ENCODE measurements at regions not wholly inside any gene's neighbourhood (a gene's known extent, or its start where the extent isn't known, plus 50 kb on each side); places are given as distances from the start of the nearest gene placed in this dataset.

GRCh38 chr4:162912482-162912881 is 254.2 kb downstream of the NAF1 start:
- TF ChIP-seq CTCF (IDR thresholded peaks at IDR 0.05), result no peak
- 77 to 80% methylated on average over 2 of the region's 2 CpGs for WGBS, 2 donors
- no peak for DNase-seq (ENCODE audit: low spot score in 2 of 2)
- intact Hi-C loops (cut with DNase I; ENCODE audit: low total_unique reads), result no loop called here
- H3K4me3 ChIP-seq (ENCODE audit: low read depth, poor library complexity, severe bottlenecking), result no peak overlapping the region

DNA sequence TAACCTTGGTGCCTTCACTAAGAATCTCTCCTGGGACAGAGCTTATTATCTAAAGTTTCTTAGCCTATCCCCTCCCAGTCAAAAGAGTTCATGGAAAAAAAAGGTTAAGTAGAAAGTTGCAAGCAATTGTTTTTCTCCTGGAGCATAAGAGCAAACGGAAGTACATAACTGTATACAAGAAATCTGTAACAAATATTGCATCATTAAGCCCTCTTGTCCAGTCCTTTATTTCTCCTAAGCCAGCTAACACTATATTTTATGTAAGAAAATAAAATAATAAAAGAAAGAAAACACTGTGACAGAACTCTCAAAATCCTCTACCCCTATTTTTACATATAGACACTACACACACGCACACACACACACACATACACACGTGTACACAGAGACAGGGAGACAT is 255.3 kb downstream of the NAF1 start:
- TF ChIP-seq CTCF (IDR thresholded peaks at IDR 0.05), result no peak
- no peak for TF ChIP-seq POLR2A (IDR thresholded peaks at IDR 0.05)
- no peak overlapping the region for H3K4me3 ChIP-seq (ENCODE audit: low read depth, poor library complexity, severe bottlenecking)
- intact Hi-C loops (cut with DNase I; ENCODE audit: low total_unique reads), result no loop called here
- no peak for DNase-seq (ENCODE audit: low spot score in 2 of 2)
- 83 to 89% methylated on average over 3 of the region's 3 CpGs for WGBS, 2 donors

DNA sequence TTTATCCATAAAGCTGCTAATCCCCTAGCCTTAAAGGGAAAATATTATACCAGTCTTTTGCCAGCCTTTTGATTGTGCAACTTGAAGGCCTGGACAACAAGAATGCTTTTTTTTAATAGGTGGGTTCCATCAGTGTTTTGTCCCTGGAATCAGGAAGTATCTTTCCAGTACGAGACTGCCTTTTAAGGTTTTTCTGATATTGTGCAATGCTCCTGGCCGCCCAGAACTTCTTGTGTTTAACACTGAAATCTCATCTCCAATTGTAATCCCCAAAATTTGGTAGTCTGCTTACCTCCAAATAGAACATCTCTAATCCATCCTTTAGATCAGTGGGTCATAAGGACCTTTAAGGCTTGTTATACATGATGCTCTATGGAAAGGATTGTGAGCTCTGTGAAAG is 256.7 kb downstream of the NAF1 start:
- no peak for DNase-seq (ENCODE audit: low spot score in 2 of 2)
- intact Hi-C loops (cut with DNase I; ENCODE audit: low total_unique reads), result no loop called here
- 71 to 78% methylated on average over 2 of the region's 2 CpGs for WGBS, 2 donors
- no peak overlapping the region for H3K4me3 ChIP-seq (ENCODE audit: low read depth, poor library complexity, severe bottlenecking)
- TF ChIP-seq POLR2A (IDR thresholded peaks at IDR 0.05) (no peak), CTCF (IDR thresholded peaks at IDR 0.05) (no peak)

- WGBS, 2 donors, result 65 to 73% methylated on average over 3 of the region's 3 CpGs
- no peak for DNase-seq (ENCODE audit: low spot score in 2 of 2)
- H3K4me3 ChIP-seq (ENCODE audit: low read depth, poor library complexity, severe bottlenecking), result no peak overlapping the region
- TF ChIP-seq CTCF (IDR thresholded peaks at IDR 0.05), result no peak
- TF ChIP-seq POLR2A (IDR thresholded peaks at IDR 0.05), result no peak
- intact Hi-C loops (cut with DNase I; ENCODE audit: low total_unique reads), result no loop called here
These were observed 272.3 kb downstream of the NAF1 start for GRCh38 chr4:162894387-162894786.

DNA sequence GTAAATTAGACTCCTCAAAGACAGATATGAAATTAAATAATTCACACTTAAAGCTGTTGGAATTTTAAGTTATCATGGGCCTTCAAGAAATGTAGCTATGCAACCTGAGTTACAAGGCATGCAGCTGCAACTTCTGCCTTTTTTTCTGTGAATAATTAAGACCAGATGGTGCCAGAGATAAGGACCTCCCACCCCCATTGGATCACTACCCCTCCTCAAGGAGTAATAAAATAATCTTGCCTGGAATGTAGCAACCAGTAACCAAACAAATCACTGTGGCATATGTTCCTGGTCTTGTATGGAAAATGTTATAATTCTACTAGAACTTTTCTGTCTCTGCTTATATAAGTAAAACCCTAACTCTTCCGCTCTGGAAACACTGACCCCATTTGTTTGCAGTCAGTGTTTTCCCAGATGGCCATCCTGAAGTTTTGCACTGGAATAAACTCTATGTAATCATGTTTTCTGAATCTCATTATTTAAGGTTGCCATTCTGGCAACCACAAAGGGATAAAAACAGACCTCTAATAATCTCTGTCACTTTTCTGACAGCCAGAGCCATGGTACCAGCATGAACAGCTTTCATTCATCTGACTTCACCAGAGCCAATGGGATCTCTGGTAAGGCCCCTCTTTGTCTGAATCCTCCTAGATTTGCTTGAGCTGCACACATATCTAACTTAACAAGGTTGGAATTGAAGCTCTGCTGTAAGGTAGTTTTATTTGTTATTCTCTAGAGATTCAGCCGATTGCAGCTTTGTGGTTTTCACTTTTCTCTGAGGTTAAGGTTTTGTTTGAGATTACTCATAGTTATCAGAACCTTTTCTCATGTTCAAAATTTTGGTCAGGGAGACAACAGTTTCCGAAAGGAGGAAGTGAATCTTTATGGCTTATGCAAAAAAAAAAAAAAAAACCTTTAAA is 274.6 kb downstream of the NAF1 start:
- H3K4me3 ChIP-seq (ENCODE audit: low read depth, poor library complexity, severe bottlenecking), result no peak overlapping the region
- no peak for TF ChIP-seq CTCF (IDR thresholded peaks at IDR 0.05)
- TF ChIP-seq POLR2A (IDR thresholded peaks at IDR 0.05), result no peak
- no peak for DNase-seq (ENCODE audit: low spot score in 2 of 2)
- intact Hi-C loops (cut with DNase I; ENCODE audit: low total_unique reads), result no loop called here
- WGBS, 2 donors, result 59 to 67% methylated on average over 3 of the region's 3 CpGs

- no peak overlapping the region for H3K4me3 ChIP-seq (ENCODE audit: low read depth, poor library complexity, severe bottlenecking)
- intact Hi-C loops (cut with DNase I; ENCODE audit: low total_unique reads), result no loop called here
- no peak for TF ChIP-seq POLR2A (IDR thresholded peaks at IDR 0.05)
- TF ChIP-seq CTCF (IDR thresholded peaks at IDR 0.05), result no peak
- DNase-seq (ENCODE audit: low spot score in 2 of 2), result no peak
- WGBS, 2 donors, result 68 to 82% methylated on average over 1 of the region's 1 CpG
These were observed 288.6 kb downstream of the NAF1 start for GRCh38 chr4:162878096-162878495.
